GOT3 (cell line): ENCODE measurements at regions not wholly inside any gene's neighbourhood (a gene's known extent, or its start where the extent isn't known, plus 50 kb on each side); places are given as distances from the start of the nearest gene placed in this dataset.

ENCODE experiments used
- DNase-seq: peaks from one replicate; lab custom pipeline; 2025; ENCODE audit warnings: mixed read lengths; lab: John Stamatoyannopoulos, UW

- DNase-seq = no peak
These were observed 98.1 kb upstream of the FER start for GRCh38 chr5:108649646-108650045.

- DNase-seq = no peak
These were observed 98.6 kb upstream of the FER start for GRCh38 chr5:108649106-108649505.

GRCh38 chr5:108642170-108642906 is 105.4 kb upstream of the FER start:
- DNase-seq = no peak

DNA sequence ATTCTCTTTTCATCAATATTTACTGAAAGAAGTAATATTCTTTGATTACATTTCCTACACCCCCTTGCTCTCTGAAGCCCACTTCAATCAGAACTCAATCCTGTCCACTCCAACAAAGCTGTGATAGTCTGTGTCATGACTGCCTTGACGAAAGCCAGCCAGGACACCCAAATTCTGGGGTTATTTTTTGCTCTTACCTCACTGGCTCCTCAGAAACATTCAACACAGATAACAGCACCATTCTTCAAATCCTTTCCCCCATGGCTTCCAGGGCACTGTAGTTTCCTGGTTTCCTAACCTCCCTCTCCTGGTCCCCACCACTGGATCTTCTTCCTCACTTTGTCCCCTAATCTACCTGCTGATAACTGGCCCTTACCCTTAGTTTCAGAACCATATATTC is 106.1 kb upstream of the FER start:
- DNase-seq = no peak

- DNase-seq = no peak
These were observed 108.3 kb upstream of the FER start for GRCh38 chr5:108639366-108639765.

DNA sequence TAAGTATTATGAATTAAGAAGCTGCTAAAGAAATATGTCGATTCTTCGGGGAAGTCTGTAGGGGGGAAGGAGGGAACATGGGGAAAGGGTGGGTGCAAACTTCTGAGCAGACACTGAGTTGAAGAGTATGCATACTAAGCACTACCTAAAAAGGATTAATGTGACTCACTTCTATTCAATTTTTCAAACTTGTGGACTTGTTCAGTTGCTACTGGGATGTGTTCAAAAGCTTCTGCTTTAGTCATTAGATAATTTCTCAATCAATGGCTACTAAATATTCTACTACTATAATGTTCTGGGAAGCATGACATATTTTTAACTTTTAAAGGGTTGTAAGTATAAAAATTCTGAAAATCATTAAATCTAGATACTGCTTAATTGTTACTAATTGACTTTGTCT is 109.7 kb upstream of the FER start:
- DNase-seq = no peak

GRCh38 chr5:108637134-108637533 is 110.6 kb upstream of the FER start:
- DNase-seq = no peak

GRCh38 chr5:108636135-108636853 is 111.4 kb upstream of the FER start:
- DNase-seq = no peak

DNA sequence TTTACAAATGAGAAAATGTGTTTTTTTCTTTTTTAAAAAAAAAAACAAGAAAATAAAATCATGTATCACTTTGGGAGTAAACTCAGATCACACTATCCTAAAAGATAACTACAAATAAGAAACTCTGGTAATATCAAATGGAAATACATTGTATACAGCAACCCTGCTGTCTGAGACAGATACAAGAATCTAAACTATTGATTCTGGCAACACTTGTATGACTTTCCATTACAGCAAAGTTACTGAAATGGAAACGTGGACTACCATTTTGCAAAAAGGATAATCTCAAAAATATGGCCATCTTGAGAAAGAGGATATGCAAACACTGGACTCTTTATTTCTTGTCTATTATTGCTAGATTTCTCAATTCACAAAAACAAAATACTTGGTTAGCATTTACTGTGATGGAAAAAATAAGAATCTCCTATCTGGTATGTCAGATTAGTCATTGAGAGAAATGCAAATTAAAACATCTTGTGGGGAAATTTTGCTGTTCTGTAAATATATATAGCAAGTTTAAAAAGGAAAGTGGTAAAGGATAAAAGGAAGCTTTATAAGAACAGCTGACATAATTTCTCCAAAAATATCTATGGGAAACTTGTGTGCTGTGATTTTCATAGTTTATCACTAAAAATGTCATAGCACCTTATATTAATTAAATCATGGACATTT is 112.9 kb upstream of the FER start:
- no peak for DNase-seq

GRCh38 chr5:108634010-108634616 is 113.6 kb upstream of the FER start:
- no peak for DNase-seq

- no peak for DNase-seq
These were observed 117.7 kb upstream of the FER start for GRCh38 chr5:108629779-108630528.

DNA sequence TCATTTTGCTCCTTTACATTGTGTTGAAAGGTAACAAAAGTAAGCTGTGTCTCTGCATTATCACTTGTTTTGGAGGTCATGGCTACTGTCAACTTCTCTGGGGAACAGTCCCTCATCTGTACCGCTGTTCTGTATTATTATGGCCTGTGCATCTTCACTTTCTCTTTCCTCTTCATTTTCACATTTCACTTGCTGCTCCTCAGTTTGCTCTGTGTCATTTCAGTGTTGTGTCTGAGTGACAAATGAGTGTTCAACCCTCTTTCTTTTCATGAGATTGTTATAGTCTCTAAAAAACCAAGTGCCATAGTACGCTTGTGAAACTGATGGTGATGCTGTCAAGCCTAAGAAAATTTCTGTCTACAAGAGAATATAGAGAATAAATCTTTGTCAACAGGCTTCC is 122.0 kb upstream of the FER start:
- no peak for DNase-seq

DNA sequence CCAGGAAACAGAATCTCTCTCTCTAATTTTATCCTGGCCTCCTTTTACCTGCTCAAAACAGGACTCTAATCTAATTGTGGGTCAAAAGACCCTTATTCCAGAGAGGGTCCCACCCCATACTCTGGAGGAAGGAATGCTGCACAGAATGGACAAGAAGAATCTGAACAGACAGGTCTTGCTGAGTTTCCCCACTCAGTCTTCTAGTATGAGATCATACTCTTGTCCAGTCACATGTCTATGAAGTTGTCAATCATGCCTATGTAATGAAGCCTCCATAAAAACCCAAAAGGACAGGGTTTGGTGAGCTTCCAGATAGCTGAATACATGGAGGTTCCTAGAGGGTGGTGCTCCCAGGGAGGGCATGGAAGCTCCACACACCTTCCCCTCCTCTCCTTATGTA is 123.9 kb upstream of the FER start:
- no peak for DNase-seq

DNA sequence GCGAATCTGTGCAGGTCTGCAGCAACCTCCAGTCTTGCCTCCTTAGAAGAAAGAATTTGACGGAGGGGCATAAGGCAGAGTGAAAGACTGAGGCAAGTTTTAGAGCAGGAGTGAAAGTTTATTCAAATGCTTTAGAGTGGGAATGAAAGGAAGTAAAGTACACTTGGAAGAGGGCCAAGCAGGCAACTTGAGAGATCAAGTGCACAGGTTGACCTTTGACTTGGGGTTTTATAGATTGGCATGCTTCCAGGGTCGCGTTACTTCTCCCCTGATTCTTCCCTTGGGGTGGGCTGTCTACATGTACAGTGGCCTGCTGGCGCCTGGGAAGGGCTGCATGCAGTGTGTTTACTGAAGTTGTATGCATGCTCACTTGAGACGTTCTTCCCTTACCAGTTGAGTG is 127.2 kb upstream of the FER start:
- no peak for DNase-seq

GRCh38 chr5:108619815-108620214 is 127.9 kb upstream of the FER start:
- DNase-seq = no peak

DNA sequence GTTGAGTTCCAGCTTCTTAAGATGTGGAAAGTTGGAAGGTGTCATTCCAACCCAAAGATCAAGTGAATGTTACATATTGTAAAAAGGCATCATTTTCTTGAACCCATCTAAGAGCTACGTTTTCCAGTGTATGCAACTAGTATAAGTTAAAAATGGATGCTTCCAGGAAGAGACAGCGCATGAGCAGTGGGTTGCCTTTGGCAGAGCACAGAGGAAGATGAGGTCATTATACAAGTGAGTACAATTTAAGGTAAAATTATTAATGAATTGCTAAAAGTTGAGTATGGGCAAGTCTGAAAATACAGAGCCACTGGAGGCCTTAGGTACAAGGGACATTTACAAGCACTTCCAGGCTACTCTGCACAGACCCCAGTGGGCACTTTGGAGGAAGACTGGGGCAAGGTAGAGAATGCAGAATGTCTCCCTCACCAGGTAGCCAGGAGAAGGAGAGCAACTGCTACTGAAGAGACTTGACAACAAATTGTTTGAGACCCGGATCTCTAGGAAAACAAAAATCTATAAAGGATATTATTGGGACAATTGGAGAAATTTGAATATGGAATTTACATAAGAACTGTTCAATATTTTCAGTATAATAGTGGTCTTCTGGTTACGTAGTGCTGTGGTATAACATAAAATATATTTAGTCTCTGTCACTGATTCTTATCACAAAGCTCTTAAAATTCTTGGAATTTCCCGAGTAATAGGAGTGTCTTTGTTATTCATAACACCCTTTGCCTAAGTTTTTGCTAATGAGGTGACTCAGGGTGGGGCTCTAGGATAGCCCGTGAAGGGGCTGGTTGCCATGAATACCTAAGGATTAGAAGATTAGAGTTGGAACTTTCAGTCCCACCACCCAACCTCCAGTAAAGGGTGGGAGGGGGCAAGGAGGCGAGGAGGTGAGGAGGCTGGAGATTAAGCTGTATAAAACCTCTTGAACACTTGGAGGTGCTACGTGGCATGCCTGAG is 129.9 kb upstream of the FER start:
- DNase-seq = no peak

DNA sequence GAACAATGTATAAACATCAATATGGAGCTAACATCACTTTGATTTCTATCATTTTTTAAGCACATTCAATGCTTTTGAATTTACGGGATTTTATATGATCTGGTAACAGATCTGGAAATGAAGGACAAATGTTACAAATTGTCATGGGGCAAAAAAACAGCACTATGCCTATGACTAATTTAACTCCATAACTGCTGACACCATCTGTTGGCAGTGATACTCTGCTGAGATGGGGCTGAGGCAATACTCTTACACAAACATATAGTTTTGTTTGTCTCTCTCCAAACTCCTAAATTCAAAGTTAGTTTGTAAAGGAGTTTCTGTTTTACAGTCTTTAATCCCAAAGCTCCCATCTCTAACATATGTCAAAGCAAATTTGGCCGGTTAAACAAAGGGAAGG is 132.5 kb upstream of the FER start:
- no peak for DNase-seq

GRCh38 chr5:108607421-108607820 is 140.3 kb upstream of the FER start:
- no peak for DNase-seq

GRCh38 chr5:108606185-108606584 is 141.5 kb upstream of the FER start:
- no peak for DNase-seq

- DNase-seq = no peak
These were observed 144.9 kb upstream of the FER start for GRCh38 chr5:108602830-108603229.

- no peak for DNase-seq
These were observed 156.9 kb upstream of the FER start for GRCh38 chr5:108590799-108591198.
